A673 (cell line): ENCODE measurements at regions not wholly inside any gene's neighbourhood (a gene's known extent, or its start where the extent isn't known, plus 50 kb on each side); places are given as distances from the start of the nearest gene placed in this dataset.

Source experiments
- BruUV-seq: library from RNA; stranded (reverse); fragments of 400-500 nt; replicated peaks from 2 replicates; lab custom pipeline; 2021; lab: Mats Ljungman, UMichigan
- CTCF ChIA-PET: fragments of 300-600 bp; sonication (Branson Sonifier 250); formaldehyde crosslinking; loops from one replicate; lab custom pipeline; 2022; ENCODE audit warnings: antibody characterized with exemption; lab: Charles Lee
- POLR2A ChIA-PET: fragments of 300-600 bp; sonication (Branson Sonifier 250); formaldehyde crosslinking; loops from one replicate; lab custom pipeline; 2022; ENCODE audit warnings: antibody characterized with exemption; ENCODE audit not compliant: low non-redundant PET; lab: Charles Lee
- DNase-seq: peaks from one replicate; pipeline ENCODE4 v3.0.0-alpha.2; 2015; ENCODE audit warnings: low spot score
- H3K27ac ChIP-seq: fragments of 200-600 bp; sonication (generic); 2 replicates; pipeline ENCODE4 v1.5.1; 2016; ENCODE audit warnings: mixed run types, low read depth, mild to moderate bottlenecking, mixed read lengths, antibody characterized with exemption, low read length; ENCODE audit not compliant: poor library complexity, severe bottlenecking
- H3K27me3 ChIP-seq: fragments of 200-600 bp; sonication (generic); replicated peaks from 2 replicates; pipeline ENCODE4 v1.6.1; 2017; ENCODE audit warnings: mixed run types, low read depth, mild to moderate bottlenecking, mixed read lengths, antibody characterized with exemption, low read length; ENCODE audit not compliant: insufficient read depth, poor library complexity
- H3K36me3 ChIP-seq: fragments of 200-600 bp; sonication (generic); 2 replicates; pipeline ENCODE4 v1.6.1; 2016; ENCODE audit warnings: mixed run types, mild to moderate bottlenecking, mixed read lengths, antibody characterized with exemption, low read length; ENCODE audit not compliant: insufficient read depth, poor library complexity, severe bottlenecking
- H3K4me1 ChIP-seq: fragments of 200-600 bp; sonication (generic); 2 replicates; pipeline ENCODE4 v1.6.1; 2017; ENCODE audit warnings: mixed run types, mild to moderate bottlenecking, mixed read lengths, antibody characterized with exemption, low read length; ENCODE audit not compliant: insufficient read depth, poor library complexity, severe bottlenecking
- H3K4me3 ChIP-seq: fragments of 200-600 bp; sonication (generic); 2 replicates; pipeline ENCODE4 v1.5.1; 2016; ENCODE audit warnings: low read depth, mixed run types, mild to moderate bottlenecking, mixed read lengths, low read length; ENCODE audit not compliant: poor library complexity, severe bottlenecking
- H3K9me3 ChIP-seq: fragments of 200-600 bp; sonication (generic); 2 replicates; pipeline ENCODE4 v1.6.1; 2016; ENCODE audit warnings: mixed run types, low read depth, mild to moderate bottlenecking, mixed read lengths, antibody characterized with exemption, low read length; ENCODE audit not compliant: poor library complexity, severe bottlenecking
- CTCF ChIP-seq: fragments of 300-800, 200-600 bp; sonication (generic); conservative IDR thresholded peaks from 2 replicates; pipeline ENCODE4 v1.5.1; 2017; ENCODE audit warnings: low read depth, mild to moderate bottlenecking, antibody characterized with exemption, low read length, moderate library complexity, mixed read lengths
- EZH2 ChIP-seq: fragments of 200-600 bp; sonication (generic); IDR thresholded peaks from 2 replicates; pipeline ENCODE4 v1.6.1; 2017; ENCODE audit warnings: borderline replicate concordance, low read depth, mild to moderate bottlenecking, mixed read lengths, antibody characterized with exemption, low read length; ENCODE audit not compliant: poor library complexity, severe bottlenecking
- intact Hi-C: fragments of 100-400 bp; cut with micrococcal nuclease; formaldehyde crosslinking; loops from one replicate; pipeline ENCODE4 v1.10.0; 2022; ENCODE audit not compliant: unreplicated experiment

GRCh38 chr19:30731591-30731990 is 359.4 kb downstream of the ZNF536 start:
- no peaks in the 10 kb centered on the region for H3K9me3 ChIP-seq
- H3K27ac ChIP-seq, result no peak overlapping the region
- no peak for DNase-seq
- intact Hi-C loops, result no loop called here
- TF ChIP-seq CTCF, result no peak
- TF ChIP-seq EZH2, result no peak
- no TSS peak for BruUV-seq
- no peaks in the 10 kb centered on the region for H3K4me1 ChIP-seq
- ChIA-PET POLR2A (no interaction called here), CTCF (no interaction called here)
- no peaks in the 10 kb centered on the region for H3K27me3 ChIP-seq
- no peaks in the 10 kb centered on the region for H3K36me3 ChIP-seq
- H3K4me3 ChIP-seq, result no peak overlapping the region

- H3K27ac ChIP-seq, result no peak overlapping the region
- H3K36me3 ChIP-seq, result no peaks in the 10 kb centered on the region
- no peak overlapping the region for H3K4me3 ChIP-seq
- no peaks in the 10 kb centered on the region for H3K9me3 ChIP-seq
- no peak for TF ChIP-seq CTCF
- no peak for TF ChIP-seq EZH2
- no peaks in the 10 kb centered on the region for H3K4me1 ChIP-seq
- ChIA-PET POLR2A (no interaction called here), CTCF (no interaction called here)
- no peak for DNase-seq
- intact Hi-C loops, result no loop called here
- BruUV-seq, result no TSS peak
- no peaks in the 10 kb centered on the region for H3K27me3 ChIP-seq
Observed at GRCh38 chr19:30729451-30729850, 357.3 kb downstream of the ZNF536 start.

- H3K4me1 ChIP-seq, result peaks cover 17% of the 10 kb centered on the region
- intact Hi-C loops, result no loop called here
- POLR2A ChIA-PET, result no interaction called here
- no peak overlapping the region for H3K27ac ChIP-seq
- H3K36me3 ChIP-seq, result no peaks in the 10 kb centered on the region
- no peak for TF ChIP-seq EZH2
- TF ChIP-seq CTCF, result no peak
- DNase-seq, result no peak
- no TSS peak for BruUV-seq
- H3K9me3 ChIP-seq, result no peaks in the 10 kb centered on the region
- H3K4me3 ChIP-seq, result no peak overlapping the region
- CTCF ChIA-PET, result no interaction called here
- H3K27me3 ChIP-seq, result no peaks in the 10 kb centered on the region
Observed at GRCh38 chr19:30722761-30723160, 350.6 kb downstream of the ZNF536 start.
